ENCODE measurements at regions not wholly inside any gene's neighbourhood (a gene's known extent, or its start where the extent isn't known, plus 50 kb on each side); places are given as distances from the start of the nearest gene placed in this dataset.

DNA sequence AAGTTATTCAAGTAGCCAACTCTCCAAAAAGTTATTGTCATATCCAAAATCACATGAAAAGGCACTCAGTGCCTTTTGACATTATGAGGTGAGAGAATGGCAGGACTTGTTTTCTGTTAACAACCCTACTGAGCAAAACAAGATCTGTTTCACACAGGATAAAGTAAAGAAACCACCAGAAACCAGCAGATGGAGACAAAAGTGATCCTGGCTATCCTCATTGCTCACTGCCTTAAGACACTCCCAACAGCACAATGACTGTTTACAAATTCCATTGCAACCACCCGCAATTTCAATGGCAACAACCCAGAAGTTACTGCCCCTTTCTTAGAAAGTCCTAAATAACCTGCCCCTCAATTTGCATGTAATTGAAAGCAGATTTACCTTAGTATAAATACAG, 352.6 kb upstream of the NDN start:
- no TSS peak for BruUV-seq (replicated peaks)
- Histone ChIP-seq H3K9ac (ENCODE audit: low read length) (no peak overlapping the region), H3K27ac (ENCODE audit: low read depth, low read length) (no peak overlapping the region), H3K4me3 (replicated peaks in 1 of 2; ENCODE audit: low read depth in 1 of 2, low read length in 2 of 2) (no peak overlapping the region), H3K4me1 (ENCODE audit: control insufficient read depth in 1 of 2, insufficient read depth in 2 of 2, low read length in 2 of 2) (no peaks in the 10 kb centered on the region), H3K9me3 (ENCODE audit: control insufficient read depth in 1 of 2, insufficient read depth in 1 of 2, low read depth in 1 of 2, low read length in 2 of 2) (peaks cover 12 to 24% of the 10 kb centered on the region in 2 experiments; a peak in 2 of 4 replicates), H3K36me3 (ENCODE audit: control insufficient read depth in 1 of 2, insufficient read depth in 2 of 2, low read length in 2 of 2) (no peaks in the 10 kb centered on the region), H3K4me2 (ENCODE audit: low read length) (no peak overlapping the region), H3K9me2 (ENCODE audit: insufficient read depth) (no peaks in the 10 kb centered on the region), H4K20me1 (ENCODE audit: insufficient read depth) (no peaks in the 10 kb centered on the region), H3K79me2 (ENCODE audit: insufficient read depth, low read length) (no peaks in the 10 kb centered on the region), H3K27me3 (ENCODE audit: insufficient read depth, low read length) (no peaks in the 10 kb centered on the region), H2AFZ (ENCODE audit: low read depth, low read length, poor library complexity, severe bottlenecking) (no peak overlapping the region)
- TF ChIP-seq JUND (IDR thresholded peaks at IDR 0.05) (no peak), POLR2A (IDR thresholded peaks at IDR 0.05; ENCODE audit: borderline replicate concordance, extremely low read depth, insufficient read depth, insufficient read length) (no peak), MAX (IDR thresholded peaks at IDR 0.05) (no peak), ZFX (IDR thresholded peaks at IDR 0.05) (no peak), ELF1 (IDR thresholded peaks at IDR 0.05; ENCODE audit: borderline replicate concordance, low read depth) (no peak), SIN3A (IDR thresholded peaks at IDR 0.05; ENCODE audit: low read depth) (no peak), SP1 (IDR thresholded peaks at IDR 0.05; ENCODE audit: low read depth) (no peak), REST (IDR thresholded peaks at IDR 0.05; ENCODE audit: low read depth) (no peak), CTCF (IDR thresholded peaks at IDR 0.05 in 2 of 3, conservative IDR thresholded peaks at IDR 0.05 in 1 of 3; ENCODE audit: borderline replicate concordance in 1 of 3, insufficient read depth in 1 of 3, low read depth in 2 of 3, low read length in 2 of 3) (no peak), SRF (IDR thresholded peaks at IDR 0.05; ENCODE audit: low read depth) (no peak), RAD21 (IDR thresholded peaks at IDR 0.05; ENCODE audit: low read depth) (no peak)
- TF ChIP-seq, protein P1, sequence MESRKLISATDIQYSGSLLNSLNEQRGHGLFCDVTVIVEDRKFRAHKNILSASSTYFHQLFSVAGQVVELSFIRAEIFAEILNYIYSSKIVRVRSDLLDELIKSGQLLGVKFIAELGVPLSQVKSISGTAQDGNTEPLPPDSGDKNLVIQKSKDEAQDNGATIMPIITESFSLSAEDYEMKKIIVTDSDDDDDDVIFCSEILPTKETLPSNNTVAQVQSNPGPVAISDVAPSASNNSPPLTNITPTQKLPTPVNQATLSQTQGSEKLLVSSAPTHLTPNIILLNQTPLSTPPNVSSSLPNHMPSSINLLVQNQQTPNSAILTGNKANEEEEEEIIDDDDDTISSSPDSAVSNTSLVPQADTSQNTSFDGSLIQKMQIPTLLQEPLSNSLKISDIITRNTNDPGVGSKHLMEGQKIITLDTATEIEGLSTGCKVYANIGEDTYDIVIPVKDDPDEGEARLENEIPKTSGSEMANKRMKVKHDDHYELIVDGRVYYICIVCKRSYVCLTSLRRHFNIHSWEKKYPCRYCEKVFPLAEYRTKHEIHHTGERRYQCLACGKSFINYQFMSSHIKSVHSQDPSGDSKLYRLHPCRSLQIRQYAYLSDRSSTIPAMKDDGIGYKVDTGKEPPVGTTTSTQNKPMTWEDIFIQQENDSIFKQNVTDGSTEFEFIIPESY (IDR thresholded peaks at IDR 0.05; ENCODE audit: extremely low read depth, insufficient replicate concordance, low read length): no peak
- TF ChIP-seq, protein P2, sequence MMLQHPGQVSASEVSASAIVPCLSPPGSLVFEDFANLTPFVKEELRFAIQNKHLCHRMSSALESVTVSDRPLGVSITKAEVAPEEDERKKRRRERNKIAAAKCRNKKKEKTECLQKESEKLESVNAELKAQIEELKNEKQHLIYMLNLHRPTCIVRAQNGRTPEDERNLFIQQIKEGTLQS (IDR thresholded peaks at IDR 0.05): no peak
- RAD21 ChIA-PET (ENCODE audit: low non-redundant PET in 1 of 2, low total read pairs in 2 of 2, uncharacterized antibody in 2 of 2, unreplicated experiment in 2 of 2): no interaction called here
- intact Hi-C loops (cut with micrococcal nuclease): no loop called here
- CTCF ChIA-PET: no interaction called here
- POLR2A ChIA-PET: no interaction called here
- ATAC-seq (no peak), DNase-seq (ENCODE audit: low read depth, low spot score) (no peak)

All from HCT116 (cell line).